SK-N-SH (cell line): ENCODE measurements at regions not wholly inside any gene's neighbourhood (a gene's known extent, or its start where the extent isn't known, plus 50 kb on each side); places are given as distances from the start of the nearest gene placed in this dataset.

Experiments used
- CTCF ChIA-PET: fragments of 300-600, 350-600 bp; formaldehyde crosslinking; extraction: SDS; loops from one replicate; lab custom pipeline; 2021; lab: Yijun Ruan, JAX
- POLR2A ChIA-PET: fragments of 350-600 bp; sonication (Branson Sonifier 250); formaldehyde crosslinking; extraction: SDS; loops from one replicate; lab custom pipeline; 2020; ENCODE audit warnings: antibody characterized with exemption, inconsistent platforms; lab: Yijun Ruan, JAX
- DNase-seq: peaks from one replicate; pipeline ENCODE4 v3.0.0; 2012
- H2AFZ ChIP-seq: fragments of 200-600 bp; sonication (generic); 2 replicates; pipeline ENCODE4 v1.8.1; 2016; ENCODE audit warnings: antibody characterized with exemption, mild to moderate bottlenecking, low read depth
- H3F3A ChIP-seq: fragments of 200-600 bp; sonication (generic); replicated peaks from 2 replicates; pipeline ENCODE3; 2016; ENCODE audit warnings: antibody characterized with exemption, mild to moderate bottlenecking; ENCODE audit not compliant: insufficient read depth
- H3K27ac ChIP-seq, 2 experiments: fragments of 200-500 bp in 1 of 2; fragments of 200-600 bp in 1 of 2; sonication (Bioruptor generic) in 1 of 2; sonication (generic), shearing (Covaris generic) in 1 of 2; 2 replicates each; pipeline versions ENCODE4 v1.5.1 to v1.6.1; 2014 to 2016; ENCODE audit warnings: low read depth in 2 of 2, inconsistent platforms in 1 of 2, low read length in 1 of 2, mild to moderate bottlenecking in 1 of 2, mixed read lengths in 1 of 2
- H3K27me3 ChIP-seq: fragments of 200-600 bp; sonication (generic), shearing (Covaris generic); 2 replicates; pipeline ENCODE4 v1.6.1; 2016; ENCODE audit warnings: mixed run types; ENCODE audit not compliant: insufficient read depth
- H3K36me3 ChIP-seq, 2 experiments: fragments of 200-500 bp in 1 of 2; fragments of 200-600 bp in 1 of 2; sonication (Bioruptor generic) in 1 of 2; sonication (generic) in 1 of 2; replicated peaks in 1 of 2; 2 replicates each; pipeline versions ENCODE3 to v1.5.1; 2014 to 2016; ENCODE audit warnings: low read length in 1 of 2, mild to moderate bottlenecking in 1 of 2; ENCODE audit not compliant: insufficient read depth in 2 of 2, control insufficient read depth in 1 of 2
- H3K4me1 ChIP-seq, 2 experiments: fragments of 200-500 bp in 1 of 2; fragments of 200-600 bp in 1 of 2; sonication (Bioruptor generic) in 1 of 2; sonication (generic), shearing (Covaris generic) in 1 of 2; 2 replicates each; pipeline versions ENCODE4 v1.5.1 to v1.6.1; 2014 to 2016; ENCODE audit warnings: low read depth in 1 of 2, low read length in 1 of 2, mixed run types in 1 of 2; ENCODE audit not compliant: insufficient read depth in 2 of 2, control insufficient read depth in 1 of 2
- H3K4me2 ChIP-seq: fragments of 200-600 bp; sonication (generic), shearing (Covaris generic); 2 replicates; pipeline ENCODE4 v1.6.1; 2017; ENCODE audit warnings: mixed run types
- H3K4me3 ChIP-seq, 2 experiments: fragments of 200-500 bp in 1 of 2; fragments of 200-600 bp in 1 of 2; sonication (Bioruptor generic) in 1 of 2; sonication (generic), shearing (Covaris generic) in 1 of 2; 2 replicates each; pipeline versions ENCODE4 v1.5.1 to v1.8.1; 2014 to 2016; ENCODE audit warnings: low read depth in 2 of 2, inconsistent platforms in 1 of 2, low read length in 1 of 2, mild to moderate bottlenecking in 1 of 2, mixed read lengths in 1 of 2, moderate library complexity in 1 of 2
- H3K79me2 ChIP-seq: fragments of 200-600 bp; sonication (generic); 2 replicates; pipeline ENCODE4 v1.8.1; 2017; ENCODE audit warnings: mild to moderate bottlenecking; ENCODE audit not compliant: insufficient read depth
- H3K9ac ChIP-seq: fragments of 200-600 bp; sonication (generic); 2 replicates; pipeline ENCODE4 v1.6.1; 2017; ENCODE audit warnings: mixed run types
- H3K9me2 ChIP-seq: fragments of 200-600 bp; sonication (generic); 2 replicates; pipeline ENCODE4 v1.6.1; 2017; ENCODE audit warnings: mixed run types
- H3K9me3 ChIP-seq: fragments of 200-600 bp; sonication (generic); 2 replicates; pipeline ENCODE4 v1.6.1; 2017; ENCODE audit warnings: mixed run types, mild to moderate bottlenecking, moderate library complexity
- H4K20me1 ChIP-seq: fragments of 200-600 bp; sonication (generic); 2 replicates; pipeline ENCODE4 v1.6.1; 2017; ENCODE audit warnings: mild to moderate bottlenecking, mixed run types; ENCODE audit not compliant: insufficient read depth
- CHD2 ChIP-seq: fragments of 150-350 bp; IDR thresholded peaks from 2 replicates; pipeline ENCODE4 v1.6.1; 2018; ENCODE audit warnings: low read length; ENCODE audit not compliant: partially characterized antibody
- CTCF ChIP-seq: fragments of 200-600 bp; sonication (generic); IDR thresholded peaks from 2 replicates; pipeline ENCODE4 v1.6.1; 2017; ENCODE audit warnings: antibody characterized with exemption, mild to moderate bottlenecking, moderate library complexity
- EP300 ChIP-seq, 2 experiments: IDR thresholded peaks; 2 replicates each; pipeline versions ENCODE4 v1.4.0 to v1.6.1; 2012; ENCODE audit warnings: borderline replicate concordance in 1 of 2, low read depth in 1 of 2, low read length in 1 of 2
- EZH2phosphoT487 ChIP-seq: fragments of 200-600 bp; sonication (generic); IDR thresholded peaks from 2 replicates; pipeline ENCODE4 v1.6.1; 2017; ENCODE audit warnings: low read depth, mixed run types, mild to moderate bottlenecking, antibody characterized with exemption, moderate library complexity, borderline replicate concordance
- FOXJ3 ChIP-seq: sonication (generic); formaldehyde crosslinking; IDR thresholded peaks from 2 replicates; pipeline ENCODE4 v1.5.1; 2020; ENCODE audit warnings: mild to moderate bottlenecking, missing genetic modification reagents
- GATA2 ChIP-seq: sonication (generic); formaldehyde crosslinking; IDR thresholded peaks from 2 replicates; pipeline ENCODE4 v1.5.0; 2020; ENCODE audit warnings: mild to moderate bottlenecking, missing genetic modification reagents
- MEF2A ChIP-seq: IDR thresholded peaks from 2 replicates; pipeline ENCODE4 v1.4.0; 2012; ENCODE audit warnings: low read depth, borderline replicate concordance
- MXI1 ChIP-seq: IDR thresholded peaks from 2 replicates; pipeline ENCODE4 v1.6.1; 2012; ENCODE audit warnings: mild to moderate bottlenecking, low read depth, low read length, improper control_type of control experiment
- NFIC ChIP-seq: IDR thresholded peaks from 2 replicates; pipeline ENCODE4 v1.4.0; 2012; ENCODE audit warnings: borderline replicate concordance
- NRF1 ChIP-seq: IDR thresholded peaks from 2 replicates; pipeline ENCODE4 v1.6.1; 2012; ENCODE audit warnings: low read depth, mild to moderate bottlenecking, low read length
- TAF1 ChIP-seq: IDR thresholded peaks from 2 replicates; pipeline ENCODE4 v1.6.1; 2012; ENCODE audit warnings: low read depth, mild to moderate bottlenecking, low read length, moderate library complexity, borderline replicate concordance
- TCF12 ChIP-seq: IDR thresholded peaks from 2 replicates; pipeline ENCODE4 v1.4.0; 2012
- WGBS: methylation state at CpG from one replicate; pipeline ENCODE4 v1.1.6; 2017; ENCODE audit warnings: low lambda C conversion rate; 5-methylcytosine and 5-hydroxymethylcytosine counted together
- TF ChIP-seq, protein P1 (sequence below): IDR thresholded peaks from 2 replicates; pipeline ENCODE4 v1.4.0; 2012; ENCODE audit warnings: low read depth
- TF ChIP-seq, protein P2 (sequence below): IDR thresholded peaks from 2 replicates; pipeline ENCODE4; 2012
- TF ChIP-seq, protein P3 (sequence below): IDR thresholded peaks from 2 replicates; pipeline ENCODE4 v1.4.0; 2012; ENCODE audit warnings: low read depth, borderline replicate concordance

DNA sequence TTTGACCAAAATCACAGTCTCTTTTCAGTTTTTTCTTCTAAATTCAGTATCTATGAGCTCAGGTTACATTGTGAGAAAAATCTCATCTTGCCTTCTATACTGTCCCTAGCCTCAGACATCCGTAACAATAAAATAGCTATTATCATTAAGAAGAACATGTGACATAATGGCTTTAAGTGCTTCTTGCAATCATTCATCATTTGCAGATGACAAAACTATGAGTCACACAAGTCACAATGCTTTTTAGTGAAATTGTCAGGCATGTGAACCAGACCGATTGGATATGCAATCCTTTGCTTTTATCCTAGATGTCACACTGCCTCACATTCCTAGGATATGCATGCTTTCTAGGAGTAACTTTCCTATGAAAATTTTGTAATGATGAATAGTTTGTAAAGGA lies 313.1 kb downstream of the SLC6A15 start (continued):
- peak; percentile 66 for TF ChIP-seq TCF12
- TF ChIP-seq, all 33 proteins: peak for 10

DNA sequence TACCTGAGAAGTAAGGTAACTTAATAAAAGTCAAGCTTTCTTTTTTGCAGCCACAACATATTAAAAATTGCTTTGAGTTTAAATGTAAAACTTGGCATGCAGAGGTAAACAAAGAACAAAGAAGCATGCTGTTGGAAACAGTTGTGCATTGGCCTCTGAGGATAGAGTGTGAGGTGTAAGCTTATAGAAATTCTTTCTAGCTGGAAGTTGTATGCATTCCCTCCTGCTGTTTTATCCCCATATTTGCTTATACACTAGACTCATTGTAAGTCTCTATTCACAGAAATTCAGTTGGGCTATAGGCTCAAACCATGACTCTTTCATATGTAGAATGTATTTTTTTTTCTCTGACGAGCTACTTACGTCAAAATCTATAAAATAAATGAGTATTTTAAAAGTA lies 316.3 kb downstream of the SLC6A15 start:
- 82% methylated on average over 2 of the region's 2 CpGs for WGBS
- no peaks in the 10 kb centered on the region for H3K79me2 ChIP-seq
- POLR2A ChIA-PET: interaction anchor here (0.6 kb wide), 1 partner anchor 1532 kb away, joined by 5 read pairs; no protein-coding TSS in a partner anchor

DNA sequence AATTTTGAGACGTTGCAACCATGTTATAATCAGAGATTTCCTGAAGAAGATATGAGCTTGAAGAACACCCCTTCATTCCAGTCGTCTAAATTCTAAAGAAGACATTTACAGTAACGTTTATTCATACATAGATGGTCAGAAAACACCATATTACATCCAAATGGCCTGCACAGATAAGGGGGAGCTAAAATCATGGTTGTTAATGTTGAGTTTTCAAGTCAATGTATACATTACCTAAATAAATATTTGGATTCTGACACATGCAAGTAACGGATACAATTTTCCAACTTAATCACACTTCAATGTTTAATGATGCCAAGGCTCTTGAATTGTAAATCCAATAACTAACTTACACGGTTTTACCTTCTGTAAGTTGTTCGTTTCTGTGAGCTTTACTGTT lies 318.4 kb downstream of the SLC6A15 start:
- Histone ChIP-seq H3K9me3 (no peaks in the 10 kb centered on the region), H3F3A (no peaks in the 10 kb centered on the region), H3K36me3 (no peaks in the 10 kb centered on the region), H2AFZ (no peak overlapping the region), H3K79me2 (no peaks in the 10 kb centered on the region), H3K4me3 (no peak overlapping the region), H3K27me3 (no peaks in the 10 kb centered on the region), H3K9ac (no peak overlapping the region), H3K4me2 (no peak overlapping the region), H3K27ac (no peak overlapping the region), H3K9me2 (no peaks in the 10 kb centered on the region), H3K4me1 (no peaks in the 10 kb centered on the region; a peak in 1 of 4 replicates), H4K20me1 (no peaks in the 10 kb centered on the region)
- DNase-seq: no peak
- WGBS: 66% methylated on average over 6 of the region's 6 CpGs
- ChIA-PET CTCF (no interaction called here), POLR2A (no interaction called here)
- no peak for TF ChIP-seq CTCF
- TF ChIP-seq EZH2phosphoT487: no peak
- TF ChIP-seq, protein P1, sequence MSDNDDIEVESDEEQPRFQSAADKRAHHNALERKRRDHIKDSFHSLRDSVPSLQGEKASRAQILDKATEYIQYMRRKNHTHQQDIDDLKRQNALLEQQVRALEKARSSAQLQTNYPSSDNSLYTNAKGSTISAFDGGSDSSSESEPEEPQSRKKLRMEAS: no peak
- TF ChIP-seq NFIC: no peak
- TF ChIP-seq MXI1: no peak
- no peak for TF ChIP-seq CHD2
- TF ChIP-seq GATA2: no peak
- TF ChIP-seq NRF1: no peak
- no peak for TF ChIP-seq TAF1
- TF ChIP-seq, protein P2, sequence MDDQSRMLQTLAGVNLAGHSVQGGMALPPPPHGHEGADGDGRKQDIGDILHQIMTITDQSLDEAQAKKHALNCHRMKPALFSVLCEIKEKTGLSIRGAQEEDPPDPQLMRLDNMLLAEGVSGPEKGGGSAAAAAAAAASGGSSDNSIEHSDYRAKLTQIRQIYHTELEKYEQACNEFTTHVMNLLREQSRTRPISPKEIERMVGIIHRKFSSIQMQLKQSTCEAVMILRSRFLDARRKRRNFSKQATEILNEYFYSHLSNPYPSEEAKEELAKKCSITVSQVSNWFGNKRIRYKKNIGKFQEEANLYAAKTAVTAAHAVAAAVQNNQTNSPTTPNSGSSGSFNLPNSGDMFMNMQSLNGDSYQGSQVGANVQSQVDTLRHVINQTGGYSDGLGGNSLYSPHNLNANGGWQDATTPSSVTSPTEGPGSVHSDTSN: no peak
- no peak for TF ChIP-seq EP300 (IDR thresholded peaks at IDR 0.05; ENCODE audit: borderline replicate concordance in 1 of 2, low read depth in 1 of 2, low read length in 1 of 2)
- no peak for TF ChIP-seq MEF2A
- TF ChIP-seq FOXJ3: no peak

More for the DNA sequence above, 316.3 kb downstream of the SLC6A15 start:
- Histone ChIP-seq H2AFZ (0 out of 2 replicates have a peak overlapping the region, but pooled peaks have one; percentile 35), H3K4me2 (no peak overlapping the region), H3K27me3 (no peaks in the 10 kb centered on the region), H3K9me2 (no peaks in the 10 kb centered on the region), H3K9ac (no peak overlapping the region), H3K36me3 (no peaks in the 10 kb centered on the region), H3K27ac (no peak overlapping the region), H3K4me1 (no peaks in the 10 kb centered on the region; a peak in 1 of 4 replicates), H3K4me3 (no peak overlapping the region), H4K20me1 (no peaks in the 10 kb centered on the region), H3K9me3 (no peaks in the 10 kb centered on the region), H3F3A (peaks cover 4% of the 10 kb centered on the region)
- CTCF ChIA-PET: no interaction called here
- TF ChIP-seq, protein P3, sequence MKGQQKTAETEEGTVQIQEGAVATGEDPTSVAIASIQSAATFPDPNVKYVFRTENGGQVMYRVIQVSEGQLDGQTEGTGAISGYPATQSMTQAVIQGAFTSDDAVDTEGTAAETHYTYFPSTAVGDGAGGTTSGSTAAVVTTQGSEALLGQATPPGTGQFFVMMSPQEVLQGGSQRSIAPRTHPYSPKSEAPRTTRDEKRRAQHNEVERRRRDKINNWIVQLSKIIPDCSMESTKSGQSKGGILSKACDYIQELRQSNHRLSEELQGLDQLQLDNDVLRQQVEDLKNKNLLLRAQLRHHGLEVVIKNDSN: no peak
- DNase-seq: no peak
